Endothelial cell of umbilical vein (primary cell): ENCODE measurements at regions not wholly inside any gene's neighbourhood (a gene's known extent, or its start where the extent isn't known, plus 50 kb on each side); places are given as distances from the start of the nearest gene placed in this dataset.

ENCODE experiments used
- BruUV-seq: library from RNA; stranded (reverse); fragments of 400-500 nt; replicated peaks from 2 replicates; lab custom pipeline; 2021; lab: Mats Ljungman, UMichigan
- CTCF ChIA-PET: fragments of 300-600, 350-600 bp; sonication (Branson Sonifier 250); formaldehyde crosslinking; loops from one replicate; lab custom pipeline; 2021; ENCODE audit warnings: antibody characterized with exemption, inconsistent platforms; lab: Charles Lee
- POLR2A ChIA-PET: fragments of 300-600, 350-600 bp; sonication (Branson Sonifier 250); formaldehyde crosslinking; loops from one replicate; lab custom pipeline; 2021; ENCODE audit warnings: antibody characterized with exemption, inconsistent platforms; lab: Charles Lee
- DNase-seq: peaks from one replicate; pipeline ENCODE4 v3.0.0-alpha.2; 2011; ENCODE audit warnings: low read depth, low spot score
- FAIRE-seq: peaks from 2 replicates; lab custom pipeline; 2011; peaks lifted over from hg19 to GRCh38; lab: Jason Lieb, UNC
- H2AFZ ChIP-seq: 2 replicates; pipeline ENCODE4 v1.6.0; 2012; ENCODE audit warnings: low read depth, low read length, control low read depth, inconsistent platforms
- H3K27ac ChIP-seq: 2 replicates; pipeline ENCODE4 v1.5.1; 2011; ENCODE audit warnings: low read depth, mild to moderate bottlenecking, control low read depth, low read length, moderate library complexity; ENCODE audit not compliant: insufficient read depth
- H3K27me3 ChIP-seq, 2 experiments: 2 replicates each; pipeline versions ENCODE4 v1.6.0 to v1.6.1; 2011; ENCODE audit warnings: low read length in 2 of 2, mixed read lengths in 1 of 2; ENCODE audit not compliant: control insufficient read depth in 2 of 2, insufficient read depth in 2 of 2
- H3K36me3 ChIP-seq, 2 experiments: 2 replicates in 1 of 2; 3 replicates in 1 of 2; pipeline ENCODE4 v1.5.1; 2011; ENCODE audit warnings: low read length in 2 of 2, mild to moderate bottlenecking in 1 of 2, moderate library complexity in 1 of 2; ENCODE audit not compliant: control insufficient read depth in 2 of 2, insufficient read depth in 2 of 2; ENCODE audit errors: extremely low read depth in 1 of 2
- H3K4me1 ChIP-seq: 3 replicates; pipeline ENCODE4 v1.5.1; 2011; ENCODE audit warnings: mild to moderate bottlenecking, low read length; ENCODE audit not compliant: control insufficient read depth, insufficient read depth; ENCODE audit errors: extremely low read depth
- H3K4me2 ChIP-seq: 2 replicates; pipeline ENCODE4 v1.6.1; 2011; ENCODE audit warnings: low read length, control low read depth, mixed read lengths; ENCODE audit not compliant: insufficient read depth
- H3K4me3 ChIP-seq, 3 experiments: fragments of 200-600 bp in 1 of 3; sonication (generic), shearing (Covaris generic) in 1 of 3; replicated peaks in 1 of 3; 2 replicates each; pipeline ENCODE4 v1.5.1; 2011 to 2016; ENCODE audit warnings: control low read depth in 3 of 3, low read length in 3 of 3, mild to moderate bottlenecking in 2 of 3, inconsistent platforms in 1 of 3, low read depth in 1 of 3, moderate library complexity in 1 of 3; ENCODE audit not compliant: insufficient read depth in 1 of 3
- H3K79me2 ChIP-seq: 2 replicates; pipeline ENCODE4 v1.6.0; 2012; ENCODE audit warnings: low read length, inconsistent platforms; ENCODE audit not compliant: control insufficient read depth, insufficient read depth
- H3K9ac ChIP-seq: replicated peaks from 2 replicates; pipeline ENCODE3; 2011; ENCODE audit warnings: low read length, control low read depth; ENCODE audit not compliant: insufficient read depth; ENCODE audit errors: extremely low read depth
- H3K9me1 ChIP-seq: replicated peaks from 3 replicates; pipeline ENCODE4 v1.6.0; 2011; ENCODE audit warnings: mild to moderate bottlenecking, low read length; ENCODE audit not compliant: control insufficient read depth, insufficient read depth; ENCODE audit errors: extremely low read depth
- H3K9me3 ChIP-seq: replicated peaks from 2 replicates; pipeline ENCODE4 v1.5.1; 2012; ENCODE audit warnings: low read length, inconsistent platforms; ENCODE audit not compliant: control insufficient read depth, insufficient read depth
- H4K20me1 ChIP-seq: replicated peaks from 2 replicates; pipeline ENCODE3; 2011; ENCODE audit warnings: mild to moderate bottlenecking, low read length; ENCODE audit not compliant: control insufficient read depth, insufficient read depth; ENCODE audit errors: extremely low read depth
- CTCF ChIP-seq, 2 donors: IDR thresholded peaks; 1 replicate in 1 of 2; 2 replicates in 1 of 2; pipeline ENCODE4 v1.5.1; 2011; ENCODE audit warnings: low read length in 2 of 2, mild to moderate bottlenecking in 2 of 2, moderate library complexity in 2 of 2, control low read depth in 1 of 2, inconsistent platforms in 1 of 2, low read depth in 1 of 2; ENCODE audit not compliant: insufficient read depth in 1 of 2; ENCODE audit errors: extremely low read depth in 1 of 2
- EZH2 ChIP-seq: IDR thresholded peaks from 2 replicates; pipeline ENCODE4 v1.6.1; 2012; ENCODE audit warnings: borderline replicate concordance, low read depth, mild to moderate bottlenecking, moderate library complexity, low read length, inconsistent platforms; ENCODE audit not compliant: severe bottlenecking
- FOS ChIP-seq: IDR thresholded peaks from 2 replicates; pipeline ENCODE4 v1.6.1; 2011; ENCODE audit warnings: mild to moderate bottlenecking, low read length, moderate library complexity, borderline replicate concordance; ENCODE audit not compliant: insufficient read depth
- GATA2 ChIP-seq: IDR thresholded peaks from 2 replicates; pipeline ENCODE4 v1.7.0; 2011; ENCODE audit warnings: low read depth, mild to moderate bottlenecking, moderate library complexity, mixed read lengths, low read length; ENCODE audit not compliant: insufficient read length, insufficient read depth
- JUN ChIP-seq: IDR thresholded peaks from 2 replicates; pipeline ENCODE4 v1.6.1; 2011; ENCODE audit warnings: borderline replicate concordance, low read depth; ENCODE audit not compliant: insufficient read length, insufficient read depth
- MAX ChIP-seq: IDR thresholded peaks from 2 replicates; pipeline ENCODE4 v1.6.1; 2011; ENCODE audit not compliant: insufficient read depth, insufficient read length
- MYC ChIP-seq: IDR thresholded peaks from one replicate; pipeline ENCODE4 v1.6.1; 2011; ENCODE audit warnings: mild to moderate bottlenecking, low read depth, low read length
- POLR2A ChIP-seq: IDR thresholded peaks from 2 replicates; pipeline ENCODE4 v1.6.1; 2012; ENCODE audit warnings: low read depth, mild to moderate bottlenecking, control low read depth, low read length
- POLR2AphosphoS5 ChIP-seq: IDR thresholded peaks from 2 replicates; pipeline ENCODE4 v1.6.1; 2012; ENCODE audit warnings: low read depth, mild to moderate bottlenecking, control low read depth, low read length, moderate library complexity; ENCODE audit not compliant: insufficient read depth
- dilution Hi-C: fragments of 300-500 bp; cut with MboI; formaldehyde crosslinking; loops from one replicate; pipeline ENCODE4 v1.15.0; 2019; ENCODE audit warnings: low sequenced_read_pairs; ENCODE audit not compliant: extremely low pct_ligation_motif_present
- intact Hi-C: fragments of 100-400 bp; cut with micrococcal nuclease; formaldehyde crosslinking; loops from one replicate; pipeline ENCODE4 v1.10.0; 2022

GRCh38 chr10:20658158-20658557, 239.0 kb downstream of the NEBL start:
- no peak for TF ChIP-seq MYC
- TF ChIP-seq JUN = no peak
- no peak for TF ChIP-seq POLR2A
- TF ChIP-seq FOS = no peak
- TF ChIP-seq POLR2AphosphoS5 = no peak
- no peak for TF ChIP-seq CTCF (IDR thresholded peaks at IDR 0.05; ENCODE audit: extremely low read depth in 1 of 2, insufficient read depth in 1 of 2, low read depth in 1 of 2, low read length in 2 of 2)
- no peak for TF ChIP-seq MAX
- no peak for TF ChIP-seq EZH2
- TF ChIP-seq GATA2 = no peak
- dilution Hi-C loops (no loop called here), intact Hi-C loops (no loop called here)
- no peaks in the 10 kb centered on the region for H3K4me1 ChIP-seq
- ChIA-PET POLR2A (no interaction called here), CTCF (no interaction called here)
- H3K27ac ChIP-seq = no peak overlapping the region
- FAIRE-seq (no peak), DNase-seq (no peak)
- no peaks in the 10 kb centered on the region for H3K36me3 ChIP-seq
- no peak overlapping the region for H2AFZ ChIP-seq
- no TSS peak for BruUV-seq
- no peak overlapping the region for H3K4me2 ChIP-seq
- no peaks in the 10 kb centered on the region for H3K9me1 ChIP-seq
- H4K20me1 ChIP-seq = no peaks in the 10 kb centered on the region
- H3K4me3 ChIP-seq = no peak overlapping the region
- H3K27me3 ChIP-seq = no peaks in the 10 kb centered on the region
- H3K79me2 ChIP-seq = no peaks in the 10 kb centered on the region
- H3K9me3 ChIP-seq = no peaks in the 10 kb centered on the region
- H3K9ac ChIP-seq = no peak overlapping the region
